ENCODE measurements at regions not wholly inside any gene's neighbourhood (a gene's known extent, or its start where the extent isn't known, plus 50 kb on each side); places are given as distances from the start of the nearest gene placed in this dataset.

GRCh38 chr4:57214654-57215411 is 104.6 kb upstream of the IGFBP7 start:
- TF ChIP-seq CTCF (IDR thresholded peaks at IDR 0.05) (no peak), POLR2A (IDR thresholded peaks at IDR 0.05) (no peak)

Measured in transverse colon (tissue), 3 donors.